GM18499 (cell line): ENCODE measurements at regions not wholly inside any gene's neighbourhood (a gene's known extent, or its start where the extent isn't known, plus 50 kb on each side); places are given as distances from the start of the nearest gene placed in this dataset.

Experiments
- ATAC-seq: cut with Tn5 transposase; IDR thresholded peaks from one replicate; pipeline ENCODE4 v1.9.1; 2021; ENCODE audit warnings: moderate number of reproducible peaks; ENCODE audit not compliant: insufficient read depth, unreplicated experiment

DNA sequence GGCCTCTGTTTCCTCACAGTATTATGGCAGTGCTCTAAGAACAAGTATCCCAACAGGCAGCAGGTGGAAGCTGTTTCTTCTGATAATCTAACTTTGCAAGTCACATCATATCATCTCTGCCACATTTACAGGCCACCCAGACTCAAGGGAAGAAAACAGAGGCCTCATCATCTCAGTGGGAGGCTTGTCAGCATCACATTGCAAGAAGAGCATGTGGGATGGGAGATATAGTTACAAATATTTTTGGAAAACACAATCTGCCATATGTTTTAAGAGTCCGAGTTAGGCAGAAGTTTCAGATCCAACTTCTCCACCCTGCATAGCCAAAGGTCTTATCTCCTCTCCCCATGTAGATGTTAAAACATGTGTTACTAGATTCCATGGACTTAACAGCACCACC lies 130.4 kb upstream of the PDE1C start:
- ATAC-seq = no peak

DNA sequence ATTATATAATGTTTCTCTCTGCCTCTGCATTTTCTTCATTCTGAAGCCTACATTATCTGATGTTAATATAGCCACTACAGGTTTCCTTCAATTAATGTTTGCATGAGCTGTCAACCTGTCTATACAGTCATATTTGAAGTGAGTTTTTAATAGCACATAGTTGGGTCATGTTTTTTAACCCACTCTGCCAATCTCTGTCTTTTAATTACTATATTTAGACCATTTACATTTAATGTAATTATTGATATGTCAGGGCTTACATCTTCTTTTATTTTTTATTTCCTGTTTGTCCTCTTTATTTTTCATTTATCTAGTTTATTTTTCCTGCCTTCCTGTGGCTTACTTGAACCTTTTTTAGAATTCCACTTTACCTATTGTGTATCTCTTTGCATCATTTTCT lies 124.3 kb upstream of the PDE1C start:
- ATAC-seq = no peak

DNA sequence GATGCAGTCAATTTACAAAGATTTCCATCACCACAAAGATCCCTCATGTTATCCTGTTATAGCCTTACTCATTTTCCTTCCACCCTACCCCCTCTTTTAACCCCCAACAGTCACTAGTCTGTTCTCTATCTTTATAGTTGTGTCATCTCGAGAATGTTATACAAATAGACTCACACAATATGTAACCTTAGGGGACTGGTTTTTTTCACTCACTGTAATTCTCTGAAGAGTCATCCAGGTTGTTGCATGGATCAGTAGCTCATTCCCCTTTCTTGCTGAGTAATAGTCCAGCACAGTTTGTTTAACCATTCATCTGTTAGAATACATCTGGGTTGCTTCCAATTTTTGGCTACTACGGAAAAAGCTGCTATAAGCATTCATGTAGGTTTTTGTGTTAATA lies 121.1 kb upstream of the PDE1C start:
- ATAC-seq = no peak

DNA sequence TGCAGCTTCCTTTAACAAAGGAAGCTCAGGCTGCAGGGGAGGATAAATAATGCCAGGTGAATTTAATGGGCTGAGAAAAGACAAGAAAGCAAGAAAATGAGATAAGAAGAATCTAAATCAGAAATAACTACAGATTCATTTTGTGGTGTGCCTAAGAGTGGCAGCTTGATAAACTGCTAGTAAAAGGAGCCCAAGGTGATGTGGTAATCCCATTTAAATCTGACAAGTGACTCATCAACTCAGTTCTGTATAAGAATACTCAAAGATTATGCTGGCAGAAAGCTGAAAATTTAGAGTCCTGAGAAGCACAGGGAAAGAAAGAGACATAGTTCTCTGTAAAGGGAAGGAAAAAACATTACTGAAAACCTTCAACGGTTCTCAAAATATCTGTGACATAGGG lies 109.4 kb upstream of the PDE1C start:
- no peak for ATAC-seq

DNA sequence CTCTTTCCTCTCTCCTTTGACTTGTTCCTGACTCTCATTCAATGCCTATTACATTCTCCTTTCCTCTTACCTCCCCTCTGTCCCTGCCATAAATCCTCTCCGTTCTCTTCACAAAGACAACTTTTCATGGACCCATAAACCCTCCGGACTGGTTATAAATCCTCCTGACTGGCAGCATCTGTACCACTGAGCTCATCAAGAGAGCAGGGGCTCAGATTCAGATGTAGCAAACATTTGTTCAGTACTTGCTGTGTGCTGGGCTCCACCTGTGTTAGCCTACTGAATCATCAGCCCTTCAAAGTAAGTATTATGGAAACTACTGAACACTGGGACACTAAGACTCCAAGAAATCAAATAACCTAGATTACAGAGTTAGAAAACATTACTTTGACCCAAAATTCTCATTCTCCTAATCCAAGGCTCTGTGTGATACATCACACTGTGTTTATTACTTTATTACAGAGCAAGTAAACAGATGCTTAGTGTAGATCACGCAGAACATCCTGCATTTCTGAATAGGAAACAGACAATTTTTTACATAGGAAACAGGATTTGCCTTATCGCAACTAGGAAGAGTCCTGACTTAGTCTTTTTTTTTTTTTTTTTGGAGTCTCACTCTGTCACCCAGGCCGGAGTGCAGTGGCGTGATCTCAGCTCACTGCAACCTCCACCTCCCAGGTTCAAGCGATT lies 108.6 kb upstream of the PDE1C start:
- no peak for ATAC-seq

DNA sequence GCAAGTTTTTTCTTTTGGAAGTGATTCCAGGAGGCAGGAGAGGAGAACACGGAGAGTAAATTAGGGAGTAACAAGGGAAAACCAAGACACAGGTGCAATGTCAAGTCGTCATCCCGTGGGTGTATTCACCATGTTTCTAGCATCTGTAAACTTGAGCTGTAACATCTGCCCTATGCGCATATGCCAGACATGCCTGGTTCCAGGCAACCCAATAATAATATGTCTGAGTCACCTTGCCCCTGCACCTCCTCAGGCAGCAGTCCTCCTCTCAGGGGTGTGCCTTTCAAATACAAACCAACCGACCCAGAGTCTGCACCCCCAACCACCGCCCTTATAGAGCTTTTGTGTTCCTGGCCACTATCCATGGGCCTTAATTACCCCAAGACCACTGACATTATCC lies 107.0 kb upstream of the PDE1C start:
- no peak for ATAC-seq

DNA sequence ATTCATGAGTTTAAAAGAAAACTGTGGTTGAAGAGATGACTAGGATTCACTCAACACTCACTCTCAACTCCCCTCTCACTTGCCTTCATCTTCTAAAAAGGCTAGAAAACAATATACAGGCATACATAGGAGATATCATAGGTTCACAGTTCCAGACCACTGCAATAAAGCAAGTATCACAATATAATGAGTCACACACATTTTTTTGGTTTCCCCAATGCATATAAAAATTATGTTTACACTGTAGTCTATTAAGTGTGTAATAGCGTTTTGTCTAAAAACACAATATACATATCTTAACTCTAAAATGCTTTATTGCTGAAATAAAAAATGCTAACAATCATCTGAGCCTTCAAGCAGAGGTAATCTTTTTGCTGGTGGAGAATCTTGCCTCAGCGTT lies 104.9 kb upstream of the PDE1C start:
- no peak for ATAC-seq

DNA sequence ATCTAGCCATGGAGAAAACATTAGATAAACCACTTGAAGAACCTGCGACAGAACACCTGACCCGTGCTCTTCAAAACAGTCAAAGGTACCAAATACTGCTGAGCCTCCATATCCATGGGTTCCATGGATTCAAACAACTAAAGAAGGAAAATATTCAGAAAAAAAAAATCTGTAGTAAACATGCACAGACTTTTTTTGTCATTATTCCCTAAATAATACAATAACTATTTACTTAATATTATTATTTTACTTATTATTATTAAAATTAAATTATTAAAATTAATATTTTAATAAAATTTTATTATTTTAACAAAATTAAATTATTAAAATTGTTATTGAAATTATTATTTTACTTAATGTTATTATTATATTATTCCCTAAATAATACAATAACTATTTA lies 101.0 kb upstream of the PDE1C start:
- ATAC-seq = no peak

DNA sequence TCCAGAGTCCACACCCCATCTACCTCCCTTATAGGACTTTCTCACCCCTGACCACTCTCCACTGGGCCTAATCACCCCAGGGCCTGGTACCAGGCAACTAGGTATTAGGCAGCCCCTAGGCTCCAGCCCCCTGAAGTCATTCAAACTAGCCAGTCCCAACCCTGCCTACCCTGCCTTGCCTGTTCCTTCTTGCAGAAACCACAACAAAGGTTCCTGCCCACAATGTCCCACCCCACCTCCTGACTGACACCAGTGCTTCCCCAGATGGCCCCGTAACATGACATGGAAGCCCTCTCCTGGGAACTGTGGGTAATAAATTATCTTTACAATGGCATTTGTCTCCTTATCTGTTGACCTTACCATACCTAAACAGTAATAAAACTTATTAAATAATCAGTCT lies 100.6 kb upstream of the PDE1C start:
- ATAC-seq = no peak

DNA sequence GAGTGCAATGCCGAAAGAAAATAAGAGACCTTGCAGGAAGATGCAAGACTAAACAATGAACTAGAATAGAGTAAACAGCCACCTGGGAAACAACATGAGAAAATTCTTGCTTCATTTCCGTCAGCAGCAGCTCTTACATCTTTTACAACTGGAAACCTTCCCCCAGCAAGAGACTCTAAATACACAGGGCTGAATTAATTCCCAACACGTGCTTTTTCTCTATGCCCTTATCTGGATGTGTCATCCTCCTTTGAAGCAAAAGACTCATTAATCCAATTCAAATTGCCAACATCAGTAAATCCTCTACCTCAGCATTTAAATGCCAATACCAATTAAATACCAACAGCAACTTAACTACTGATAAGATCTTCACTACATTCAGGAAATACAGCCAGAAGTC lies 99.0 kb upstream of the PDE1C start:
- no peak for ATAC-seq

DNA sequence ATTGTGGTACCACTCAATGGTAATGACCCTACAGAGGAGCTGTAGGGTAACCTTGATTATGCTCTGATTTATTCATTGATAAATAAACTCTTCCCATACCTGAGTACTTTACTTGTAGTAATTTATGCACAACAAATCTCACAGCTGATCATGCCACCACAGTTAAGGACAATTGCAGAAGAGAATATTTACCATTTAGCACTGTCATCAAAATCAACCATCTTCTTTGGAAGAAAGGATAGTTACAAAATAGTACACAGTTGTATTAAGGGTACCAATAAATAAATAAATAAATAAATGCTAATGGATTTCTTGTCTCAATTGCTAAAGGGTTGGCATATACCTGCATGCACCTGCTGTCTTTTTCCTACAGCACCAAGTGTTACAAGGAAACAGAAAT lies 97.6 kb upstream of the PDE1C start:
- no peak for ATAC-seq

DNA sequence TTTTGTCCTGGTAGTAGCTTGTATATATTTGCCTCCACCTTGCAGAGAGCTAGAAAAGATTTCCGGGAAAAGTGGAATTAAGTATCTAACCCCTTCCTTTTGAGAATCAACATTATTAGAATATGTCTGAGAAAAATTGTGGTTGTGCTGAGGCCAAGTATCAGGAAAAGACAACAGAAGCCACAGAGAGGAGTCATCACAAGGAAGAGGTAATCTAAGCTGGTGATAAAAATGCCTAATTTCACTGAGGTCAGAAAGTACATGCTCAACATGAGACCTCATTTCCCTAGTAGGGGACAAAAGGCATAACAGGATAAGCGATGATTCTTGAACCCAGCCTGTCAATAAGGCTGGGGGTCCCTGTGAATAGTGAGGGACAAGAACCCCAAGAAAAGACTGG lies 97.0 kb upstream of the PDE1C start:
- no peak for ATAC-seq

DNA sequence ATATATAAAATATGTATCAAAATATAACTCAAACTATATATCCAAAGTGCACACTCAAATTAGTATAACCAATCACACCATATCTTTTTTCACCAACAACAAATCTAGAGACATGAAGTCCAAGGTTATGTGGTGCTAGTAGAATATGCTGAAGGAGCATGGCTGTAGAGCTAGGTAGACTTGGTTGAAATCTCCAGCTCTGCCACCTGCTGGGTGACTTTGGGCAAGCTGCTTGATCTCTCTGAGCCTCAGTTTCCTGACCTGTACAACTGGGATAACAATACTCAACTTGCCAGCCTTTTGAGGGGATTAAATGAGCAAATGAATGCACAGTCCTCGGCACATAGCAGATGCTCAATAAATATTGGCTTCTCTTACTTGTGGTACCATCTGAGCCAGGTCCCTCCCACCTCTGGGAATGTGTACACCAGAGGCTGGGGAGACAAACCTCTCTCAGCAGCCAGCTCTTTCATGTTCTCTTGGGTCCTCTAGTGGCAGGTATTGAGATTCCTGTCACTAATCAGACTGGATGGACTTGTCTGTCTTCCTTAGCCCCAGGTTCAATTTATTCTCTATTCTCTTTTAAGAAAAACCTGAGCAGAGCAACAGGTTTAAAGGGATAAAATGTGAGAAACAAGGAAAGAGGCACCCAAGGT lies 94.3 kb upstream of the PDE1C start:
- no peak for ATAC-seq

DNA sequence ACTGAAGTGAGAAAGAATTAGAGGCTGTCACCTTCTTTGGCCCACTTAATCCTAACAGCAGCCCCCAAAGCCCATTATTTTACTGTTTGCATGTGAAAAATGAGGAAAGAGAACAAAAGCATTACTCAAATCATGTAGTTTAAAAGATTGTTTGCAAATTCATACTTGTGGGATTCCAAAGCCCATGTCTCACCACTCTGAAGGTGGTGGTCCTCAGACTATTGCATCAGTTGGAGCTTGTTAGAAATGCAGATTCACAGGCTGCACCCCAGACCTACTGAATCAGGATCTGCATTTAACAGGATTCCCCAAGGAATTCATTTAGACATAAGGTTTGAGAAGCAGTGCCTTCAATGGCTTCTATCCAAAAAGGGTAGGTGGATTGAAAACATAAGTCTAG lies 93.7 kb upstream of the PDE1C start:
- ATAC-seq = no peak

DNA sequence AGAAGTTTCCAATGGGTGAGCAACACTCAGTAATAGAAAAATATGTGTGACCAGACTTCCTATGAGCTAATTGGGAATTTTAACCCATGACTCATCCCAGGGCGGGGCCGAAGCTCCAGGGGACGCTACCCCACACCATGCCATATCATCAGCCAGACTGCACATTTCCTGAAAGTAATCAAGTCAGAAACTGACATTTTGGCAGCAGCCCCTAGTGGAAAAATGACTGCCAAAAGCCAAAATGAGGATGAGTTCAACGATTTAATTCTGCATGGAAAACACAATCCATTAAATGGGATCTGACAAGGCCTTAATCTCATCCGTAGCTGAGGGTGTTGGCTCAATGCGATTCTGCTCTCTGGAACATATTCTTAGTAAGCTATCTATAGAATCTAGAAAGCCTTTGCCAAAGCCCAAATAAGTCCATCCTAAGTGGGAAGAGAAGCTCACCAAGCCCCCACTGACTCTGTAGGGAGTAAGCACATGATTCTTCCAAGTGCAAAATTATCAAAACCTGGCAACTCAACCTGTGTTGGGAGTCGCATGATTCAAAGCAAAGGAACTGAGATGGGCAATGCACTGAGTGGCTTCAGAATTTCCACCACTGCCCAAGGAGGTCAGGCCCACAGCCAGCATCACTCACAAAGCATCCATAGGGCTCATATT lies 93.1 kb upstream of the PDE1C start:
- ATAC-seq = no peak

DNA sequence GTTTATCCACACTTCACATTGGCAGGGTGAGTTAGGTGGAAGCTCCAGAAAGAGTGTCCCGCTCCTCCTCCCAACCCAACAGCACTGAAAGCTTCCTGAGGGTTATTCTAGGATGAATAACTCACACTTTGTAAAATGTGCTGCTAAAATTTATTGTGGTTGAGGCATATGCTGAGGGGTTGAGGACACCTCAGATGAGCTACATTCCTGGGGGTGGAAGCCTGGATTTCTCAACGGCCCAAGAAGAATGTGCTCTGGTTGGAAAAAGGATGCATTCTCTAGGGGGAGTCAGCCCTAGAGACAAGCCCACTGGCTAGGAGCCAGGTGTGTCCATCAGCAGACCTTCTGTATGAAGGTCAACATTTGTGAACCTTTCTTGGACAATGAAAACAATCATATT lies 91.5 kb upstream of the PDE1C start:
- ATAC-seq = no peak

DNA sequence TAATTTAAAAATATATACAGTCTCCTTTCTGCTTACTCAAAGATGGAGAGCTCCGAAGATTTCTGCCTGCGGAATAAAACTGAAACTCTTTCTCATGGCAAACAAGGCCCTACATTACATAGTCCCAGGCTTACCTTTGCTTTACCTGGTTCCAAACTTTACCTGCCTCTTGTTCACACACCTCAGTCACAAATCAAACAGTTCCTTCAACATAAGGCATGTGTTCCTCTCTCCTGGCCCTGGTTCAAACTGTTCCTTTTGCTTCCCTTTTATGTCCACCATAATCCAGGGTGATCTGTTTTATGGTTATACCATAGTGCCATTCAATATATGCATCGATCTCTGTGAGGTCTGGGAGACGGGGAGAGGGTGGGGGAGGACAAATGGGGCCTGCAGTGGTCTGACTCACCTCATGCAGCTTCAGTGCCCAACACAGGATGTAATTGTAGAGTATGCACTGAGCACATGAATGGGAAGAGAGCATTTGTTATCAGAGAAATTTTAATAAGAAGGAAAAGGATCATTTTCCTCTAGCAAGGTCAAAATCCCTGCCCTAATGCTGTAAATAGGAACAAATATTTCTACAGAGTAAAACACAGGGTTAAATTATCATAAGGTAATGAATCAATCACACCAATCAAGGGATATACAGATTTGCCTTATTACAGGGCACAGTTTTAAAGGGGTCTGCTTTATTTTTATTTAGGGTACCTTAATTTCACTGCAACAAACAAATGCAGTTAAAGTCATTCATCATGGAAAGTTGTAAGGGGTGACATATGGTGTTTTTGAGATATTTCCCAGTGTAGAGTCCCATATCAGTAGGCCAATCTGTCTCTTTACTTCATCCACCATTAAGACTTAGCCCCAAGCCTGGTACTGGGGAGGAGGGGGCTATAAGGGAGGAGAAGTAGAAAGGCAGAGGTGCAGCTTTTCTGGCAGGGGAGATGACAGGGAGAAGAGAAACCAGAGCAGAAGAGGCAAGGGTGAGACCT lies 88.8 kb upstream of the PDE1C start:
- no peak for ATAC-seq

DNA sequence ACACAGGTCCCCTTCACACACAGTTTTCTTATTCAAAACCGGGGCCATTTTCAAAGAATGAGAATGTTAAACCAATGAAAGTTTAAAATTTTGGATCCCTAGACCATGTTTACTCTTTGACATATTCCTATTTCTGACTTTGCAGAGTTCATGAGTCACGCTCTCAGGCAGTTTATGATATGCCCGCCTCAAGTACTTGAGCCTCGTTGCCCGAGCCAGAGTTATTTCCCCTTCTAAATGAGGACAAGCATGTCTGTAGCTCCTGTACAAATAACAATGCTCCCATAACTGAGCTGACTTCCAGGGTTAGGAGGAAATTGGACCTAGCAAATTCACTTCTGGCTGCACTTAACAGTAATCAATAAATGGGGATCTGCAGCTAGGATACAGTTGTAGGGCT lies 87.9 kb upstream of the PDE1C start:
- ATAC-seq = no peak

DNA sequence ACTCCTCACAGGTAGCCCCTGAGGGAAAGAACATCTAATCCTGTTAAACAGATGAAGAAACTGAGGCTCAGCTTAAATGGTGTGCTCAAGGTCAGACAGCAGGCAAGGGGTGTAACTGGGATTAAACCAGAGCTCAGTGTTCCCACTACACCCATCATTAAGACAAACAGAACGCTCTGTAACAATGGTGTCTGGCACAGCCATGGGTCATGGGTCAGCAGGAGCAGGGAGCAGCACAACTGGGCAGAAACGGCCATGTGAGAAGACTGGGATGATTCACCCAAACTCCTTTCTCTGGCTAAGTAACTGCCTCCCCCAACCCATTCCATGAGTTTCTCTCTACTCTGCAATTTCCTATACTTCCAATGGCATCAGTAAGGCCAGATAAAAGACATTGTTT lies 85.5 kb upstream of the PDE1C start:
- no peak for ATAC-seq

DNA sequence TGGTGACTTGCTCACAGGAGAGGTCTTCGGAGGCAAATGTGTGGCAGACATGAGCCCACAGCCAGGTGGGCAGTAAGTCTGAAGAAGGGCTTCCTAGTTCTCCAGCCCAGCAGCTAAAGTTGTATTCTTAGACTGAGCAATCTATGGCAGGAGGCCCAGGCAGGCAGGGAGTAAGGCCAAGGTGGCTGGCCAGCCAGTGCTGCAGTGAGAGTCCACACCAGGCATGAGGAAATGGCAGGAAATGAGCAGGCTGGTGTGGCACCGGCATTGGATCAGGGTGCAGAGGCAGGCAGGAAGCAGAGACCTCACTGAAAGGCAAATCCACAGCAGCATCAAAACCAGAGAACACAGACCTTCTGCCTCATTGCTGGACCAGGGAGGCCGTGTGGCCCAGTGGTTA lies 84.6 kb upstream of the PDE1C start:
- ATAC-seq = no peak

DNA sequence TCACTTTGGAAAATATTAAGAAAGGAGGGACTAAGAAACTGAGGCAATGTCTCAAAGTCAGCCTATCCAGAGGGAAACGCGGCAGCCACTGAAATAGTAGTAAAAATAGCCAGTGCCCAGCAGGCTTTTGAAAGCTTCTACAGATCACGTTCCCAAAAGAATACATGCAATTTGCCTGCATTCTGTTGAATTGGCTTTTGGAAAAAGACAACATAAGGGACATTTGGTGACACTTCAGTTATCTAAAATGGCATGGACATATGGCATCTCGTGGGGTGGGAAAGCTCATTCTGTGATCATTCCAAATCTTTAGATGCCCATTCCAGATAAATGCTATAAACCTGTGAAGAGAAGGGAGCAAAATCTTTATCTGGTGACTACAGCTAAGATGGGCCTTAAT lies 82.8 kb upstream of the PDE1C start:
- ATAC-seq = no peak
